Nephron progenitor cell (in vitro differentiated cells): ENCODE measurements at regions not wholly inside any gene's neighbourhood (a gene's known extent, or its start where the extent isn't known, plus 50 kb on each side); places are given as distances from the start of the nearest gene placed in this dataset.
A peak's percentile ranks its signal among the peaks of the same experiment; 100 is the strongest.

Experiments used
- DNase-seq: peaks from one replicate; pipeline ENCODE4 v3.0.0; 2021
- H3K27ac Mint-ChIP-seq: 2 replicates; pipeline ENCODE4 v1.8.0; 2021; ENCODE audit warnings: mild to moderate bottlenecking, moderate library complexity, mixed read lengths
- H3K27me3 Mint-ChIP-seq: 2 replicates; pipeline ENCODE4 v1.8.0; 2021; ENCODE audit warnings: mild to moderate bottlenecking, low read depth, mixed read lengths; ENCODE audit not compliant: poor library complexity
- H3K36me3 Mint-ChIP-seq: 2 replicates; pipeline ENCODE4 v1.8.0; 2021; ENCODE audit warnings: low read depth, mixed read lengths
- H3K4me1 Mint-ChIP-seq: 2 replicates; pipeline ENCODE4 v1.8.0; 2021; ENCODE audit warnings: mixed read lengths
- H3K4me3 Mint-ChIP-seq: 2 replicates; pipeline ENCODE4 v1.8.0; 2021; ENCODE audit warnings: mild to moderate bottlenecking, moderate library complexity, mixed read lengths
- H3K9me3 Mint-ChIP-seq: 2 replicates; pipeline ENCODE4 v1.8.0; 2021; ENCODE audit warnings: mild to moderate bottlenecking, moderate library complexity, mixed read lengths
- TF ChIP-seq, protein P1 (sequence below): fragments of 200-600 bp; sonication (generic); IDR thresholded peaks from 2 replicates; pipeline ENCODE4 v1.5.0; 2021; ENCODE audit warnings: antibody characterized with exemption

DNA sequence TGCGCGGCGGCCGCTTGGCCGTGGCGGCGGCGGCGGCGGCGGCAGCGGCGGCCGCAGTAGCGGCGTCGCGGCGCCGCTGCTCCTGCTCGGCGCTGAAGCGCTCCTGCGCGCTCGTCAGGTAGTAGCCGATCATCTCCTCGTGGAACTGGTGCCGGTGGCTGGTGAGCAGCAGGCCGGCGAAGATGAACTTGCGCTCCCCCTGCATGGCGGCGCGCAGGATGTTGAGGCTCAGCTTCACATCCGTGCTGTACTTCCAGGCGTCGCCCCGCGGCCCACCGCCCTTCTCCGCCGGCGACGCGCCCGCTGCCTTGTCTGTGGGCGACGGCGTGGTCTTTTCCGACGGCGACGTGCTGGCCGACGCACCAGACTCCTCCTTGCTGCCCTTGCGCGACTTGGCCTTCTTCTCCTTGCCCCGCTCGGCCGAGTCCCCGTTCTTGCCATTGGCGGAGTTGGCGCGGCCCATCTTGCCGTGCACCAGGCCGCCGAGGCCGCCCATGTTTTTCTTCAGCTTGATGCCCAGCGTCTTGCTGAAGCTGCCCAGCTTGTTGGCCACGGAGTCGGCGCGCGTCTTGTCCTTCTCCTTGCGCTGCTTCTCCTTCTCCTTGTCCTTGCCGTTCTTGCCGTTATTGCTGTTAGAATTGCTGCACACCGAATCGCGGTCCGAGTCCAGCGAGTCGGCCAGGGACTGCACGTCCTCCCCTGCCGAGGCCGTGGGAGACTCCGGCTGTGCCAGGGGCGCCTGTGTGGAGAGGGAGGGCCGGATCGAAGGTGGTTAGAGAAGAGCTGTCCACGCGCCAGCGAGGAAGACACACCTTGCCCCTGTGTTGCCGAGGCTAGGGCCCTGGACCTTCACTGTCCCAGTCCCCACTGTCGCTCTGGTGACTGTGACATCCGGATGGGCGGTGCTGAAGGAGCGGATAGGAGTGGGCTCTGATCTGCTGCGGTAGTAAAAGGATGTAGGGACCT is 157.6 kb downstream of the KLF13 start:
- H3K27me3 Mint-ChIP-seq: peaks cover 48% of the 10 kb centered on the region
- H3K36me3 Mint-ChIP-seq: peaks cover 14% of the 10 kb centered on the region
- H3K9me3 Mint-ChIP-seq: peaks cover 15% of the 10 kb centered on the region
- peak overlapping the region; percentile 60 for H3K4me3 Mint-ChIP-seq
- H3K27ac Mint-ChIP-seq: no peak overlapping the region
- TF ChIP-seq, protein P1, sequence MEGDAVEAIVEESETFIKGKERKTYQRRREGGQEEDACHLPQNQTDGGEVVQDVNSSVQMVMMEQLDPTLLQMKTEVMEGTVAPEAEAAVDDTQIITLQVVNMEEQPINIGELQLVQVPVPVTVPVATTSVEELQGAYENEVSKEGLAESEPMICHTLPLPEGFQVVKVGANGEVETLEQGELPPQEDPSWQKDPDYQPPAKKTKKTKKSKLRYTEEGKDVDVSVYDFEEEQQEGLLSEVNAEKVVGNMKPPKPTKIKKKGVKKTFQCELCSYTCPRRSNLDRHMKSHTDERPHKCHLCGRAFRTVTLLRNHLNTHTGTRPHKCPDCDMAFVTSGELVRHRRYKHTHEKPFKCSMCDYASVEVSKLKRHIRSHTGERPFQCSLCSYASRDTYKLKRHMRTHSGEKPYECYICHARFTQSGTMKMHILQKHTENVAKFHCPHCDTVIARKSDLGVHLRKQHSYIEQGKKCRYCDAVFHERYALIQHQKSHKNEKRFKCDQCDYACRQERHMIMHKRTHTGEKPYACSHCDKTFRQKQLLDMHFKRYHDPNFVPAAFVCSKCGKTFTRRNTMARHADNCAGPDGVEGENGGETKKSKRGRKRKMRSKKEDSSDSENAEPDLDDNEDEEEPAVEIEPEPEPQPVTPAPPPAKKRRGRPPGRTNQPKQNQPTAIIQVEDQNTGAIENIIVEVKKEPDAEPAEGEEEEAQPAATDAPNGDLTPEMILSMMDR: no peak
- peaks cover 7% of the 10 kb centered on the region for H3K4me1 Mint-ChIP-seq
- no peak for DNase-seq

DNA sequence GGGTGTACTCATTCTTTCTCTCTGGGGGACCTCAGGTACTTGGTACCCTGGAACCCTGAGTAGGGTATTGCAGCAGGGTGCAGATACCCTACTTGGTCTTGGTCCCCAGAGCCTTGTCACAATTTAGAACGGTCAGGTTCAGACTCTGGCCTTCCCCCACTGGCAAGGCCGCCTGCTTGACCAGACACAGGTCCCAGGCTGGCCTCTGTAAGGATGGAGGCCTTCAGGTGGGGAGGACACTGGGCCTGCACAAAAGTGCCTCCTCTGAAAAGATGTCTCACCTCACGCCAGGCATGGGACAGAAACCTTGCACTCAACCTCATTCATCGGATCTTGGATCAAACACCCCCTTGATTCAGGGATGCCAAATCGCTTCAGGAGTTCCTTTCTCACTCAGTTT is 158.4 kb downstream of the KLF13 start:
- H3K27me3 Mint-ChIP-seq: peaks cover 48% of the 10 kb centered on the region
- TF ChIP-seq, protein P1: no peak
- H3K4me3 Mint-ChIP-seq: peak overlapping the region; percentile 33
- no peak for DNase-seq
- H3K36me3 Mint-ChIP-seq: peaks cover 14% of the 10 kb centered on the region
- peaks cover 7% of the 10 kb centered on the region for H3K4me1 Mint-ChIP-seq
- no peak overlapping the region for H3K27ac Mint-ChIP-seq
- H3K9me3 Mint-ChIP-seq: peaks cover 15% of the 10 kb centered on the region

DNA sequence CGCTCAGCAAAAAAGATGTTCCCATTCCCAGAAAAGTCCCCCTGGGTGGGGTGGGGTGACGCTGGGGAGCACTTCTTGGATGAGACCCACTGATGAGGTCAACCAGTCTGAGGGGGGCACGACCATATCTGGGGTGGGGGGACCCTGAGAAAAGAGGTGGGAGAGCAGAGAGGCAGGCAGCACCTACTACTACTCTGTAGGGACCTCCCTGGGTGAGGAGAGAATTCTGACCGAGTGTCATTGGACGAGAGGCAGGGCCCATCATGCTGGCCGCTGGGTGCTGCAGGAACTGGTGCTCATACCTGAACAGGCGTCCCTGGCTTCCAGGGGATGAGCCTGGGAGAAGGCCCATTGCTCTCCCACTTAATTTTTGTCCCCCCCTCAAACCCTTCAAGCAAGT is 158.8 kb downstream of the KLF13 start:
- H3K4me1 Mint-ChIP-seq: peaks cover 7% of the 10 kb centered on the region
- no peak overlapping the region for H3K4me3 Mint-ChIP-seq
- TF ChIP-seq, protein P1: no peak
- peaks cover 48% of the 10 kb centered on the region for H3K27me3 Mint-ChIP-seq
- DNase-seq: no peak
- H3K9me3 Mint-ChIP-seq: peaks cover 19% of the 10 kb centered on the region
- H3K27ac Mint-ChIP-seq: no peak overlapping the region
- peaks cover 14% of the 10 kb centered on the region for H3K36me3 Mint-ChIP-seq

DNA sequence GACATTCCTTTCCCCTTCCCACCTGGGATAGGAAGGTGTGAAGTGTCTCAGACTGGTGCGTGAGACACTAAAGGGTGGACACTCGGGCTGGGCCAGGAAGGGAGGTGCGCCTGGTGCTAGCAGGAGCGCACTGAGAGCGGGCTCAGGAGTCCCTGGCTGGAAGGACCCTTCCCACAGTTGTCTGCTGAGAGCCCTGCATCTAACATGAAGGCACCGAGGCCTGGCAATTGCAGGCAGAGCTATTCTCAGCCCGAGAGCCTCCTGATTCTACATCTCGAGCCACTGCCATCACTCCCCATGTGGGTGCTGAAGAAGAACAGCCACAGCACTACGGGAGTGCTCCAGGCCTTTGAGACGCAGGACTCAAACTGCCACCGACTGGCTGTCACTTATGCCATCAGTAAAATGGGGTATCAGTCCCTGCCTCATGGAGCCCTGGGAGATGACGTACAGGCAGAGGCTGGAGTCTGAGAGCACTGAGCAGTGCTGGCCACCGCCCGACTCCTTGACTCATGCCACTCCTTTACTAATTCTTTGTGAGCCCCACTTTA is 159.4 kb downstream of the KLF13 start:
- peaks cover 43% of the 10 kb centered on the region for H3K27me3 Mint-ChIP-seq
- peaks cover 22% of the 10 kb centered on the region for H3K9me3 Mint-ChIP-seq
- peaks cover 17% of the 10 kb centered on the region for H3K36me3 Mint-ChIP-seq
- H3K4me1 Mint-ChIP-seq: peaks cover 7% of the 10 kb centered on the region
- no peak overlapping the region for H3K27ac Mint-ChIP-seq
- H3K4me3 Mint-ChIP-seq: no peak overlapping the region
- DNase-seq: no peak
- TF ChIP-seq, protein P1: no peak

DNA sequence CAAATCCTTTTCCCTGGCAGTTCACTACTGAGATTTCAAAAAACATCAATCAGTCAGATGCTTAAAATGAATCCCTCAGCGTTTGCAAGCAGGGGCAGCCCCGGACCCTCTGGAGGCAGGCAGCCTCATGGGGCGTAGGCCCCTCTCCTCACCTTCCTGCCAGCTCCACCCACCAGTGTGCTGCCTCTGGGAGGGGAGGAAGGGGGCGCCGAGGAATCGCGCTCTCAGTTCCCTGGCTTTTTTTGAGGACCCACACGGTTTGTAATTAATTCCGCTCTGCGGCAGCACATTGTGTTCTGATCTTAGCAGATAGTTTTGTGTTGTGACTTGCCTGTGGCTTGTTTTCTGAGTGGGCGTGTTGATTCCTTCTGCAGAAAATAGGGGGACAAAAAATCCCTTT is 159.9 kb downstream of the KLF13 start:
- peaks cover 22% of the 10 kb centered on the region for H3K36me3 Mint-ChIP-seq
- DNase-seq: no peak
- TF ChIP-seq, protein P1: no peak
- H3K27me3 Mint-ChIP-seq: peaks cover 38% of the 10 kb centered on the region
- H3K9me3 Mint-ChIP-seq: peaks cover 27% of the 10 kb centered on the region
- no peak overlapping the region for H3K4me3 Mint-ChIP-seq
- no peak overlapping the region for H3K27ac Mint-ChIP-seq
- peaks cover 7% of the 10 kb centered on the region for H3K4me1 Mint-ChIP-seq
